NCI-H82 (cell line): ENCODE measurements at regions not wholly inside any gene's neighbourhood (a gene's known extent, or its start where the extent isn't known, plus 50 kb on each side); places are given as distances from the start of the nearest gene placed in this dataset.

Experiments
- DNase-seq: peaks from one replicate; lab custom pipeline; 2025; lab: John Stamatoyannopoulos, UW

DNA sequence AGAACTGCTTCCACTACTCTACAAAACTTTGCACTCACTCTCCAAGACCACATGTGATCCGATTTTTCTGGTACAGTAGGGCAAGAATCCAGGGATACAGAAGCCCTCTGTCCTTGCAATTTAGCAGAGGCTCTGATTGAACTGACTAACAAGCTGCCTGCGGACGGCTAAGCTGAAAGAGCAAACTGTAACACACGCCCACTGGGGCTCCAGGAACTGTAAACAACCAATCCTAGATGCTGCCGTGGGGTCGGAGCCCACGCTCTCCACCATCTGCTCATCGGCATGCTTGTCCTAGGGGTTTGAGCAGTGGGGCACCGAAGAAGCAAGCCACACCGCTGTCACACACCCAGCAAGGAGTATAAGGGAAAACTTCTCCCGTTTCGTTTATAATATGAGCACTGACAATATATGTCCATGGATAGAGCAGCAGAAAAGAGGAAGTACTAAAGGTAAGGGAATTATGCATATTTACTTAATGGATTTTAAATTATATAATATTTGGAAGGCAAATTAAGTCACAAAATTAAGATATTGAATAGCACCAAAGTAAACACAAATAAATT, 634.4 kb upstream of the POT1 start:
- peak; percentile 92 for DNase-seq

DNA sequence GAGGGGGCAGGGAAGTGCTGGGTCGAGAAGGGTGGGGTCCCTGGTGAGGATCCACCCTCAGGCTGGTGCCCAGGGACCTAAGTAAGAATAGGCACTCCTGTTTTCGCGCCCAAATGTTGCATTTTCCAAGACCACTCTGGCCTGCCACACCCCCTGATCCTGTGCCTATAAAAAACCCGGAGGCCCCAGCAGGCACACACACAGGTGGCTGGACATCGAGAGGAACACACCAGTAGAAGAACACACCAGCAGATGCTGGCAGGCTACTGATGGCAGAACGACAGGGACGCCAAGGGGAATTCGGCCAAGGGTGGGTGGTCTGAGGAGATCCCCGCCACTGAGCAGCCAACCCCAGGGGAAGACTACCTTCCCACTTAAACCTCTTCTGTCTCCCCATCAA, 633.9 kb upstream of the POT1 start:
- peak; percentile 72 for DNase-seq

DNA sequence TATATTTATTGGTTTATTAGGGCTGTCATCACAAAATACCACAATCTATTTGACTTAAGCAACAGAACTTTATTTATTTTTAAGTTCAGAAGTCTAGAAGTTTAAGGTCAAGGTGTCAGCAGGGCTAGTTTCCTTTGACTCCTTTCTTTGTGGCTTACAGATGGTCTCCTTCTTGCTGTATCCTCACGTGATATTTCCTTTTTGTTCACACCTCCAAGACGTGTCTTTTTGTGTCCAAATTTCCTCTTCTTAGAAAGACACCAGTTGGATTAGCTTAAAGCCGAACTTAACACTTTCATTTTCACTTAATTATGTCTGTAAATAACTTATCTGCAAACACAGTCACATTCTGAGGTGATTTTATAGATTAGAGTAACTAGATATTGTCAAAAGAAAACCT, 631.4 kb upstream of the POT1 start:
- no peak for DNase-seq

DNA sequence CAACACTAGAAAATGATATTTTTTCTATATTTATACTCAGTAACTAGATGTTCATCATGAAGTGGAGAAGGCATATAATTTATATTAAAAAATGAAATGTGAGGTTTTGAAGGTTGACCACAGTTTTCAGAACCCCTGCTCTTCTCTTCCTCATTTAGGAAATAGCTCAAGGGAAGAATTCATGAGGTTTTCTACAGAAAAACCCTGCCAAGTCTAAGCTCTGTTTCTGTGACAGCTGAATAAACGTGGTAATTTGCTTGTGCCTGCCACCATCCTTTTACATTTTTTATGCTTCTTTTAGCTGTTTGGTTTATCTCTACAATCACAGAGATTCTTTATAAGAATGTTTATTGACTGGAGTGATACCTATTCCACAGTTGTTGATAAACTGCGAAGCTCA, 630.3 kb upstream of the POT1 start:
- DNase-seq = no peak

DNA sequence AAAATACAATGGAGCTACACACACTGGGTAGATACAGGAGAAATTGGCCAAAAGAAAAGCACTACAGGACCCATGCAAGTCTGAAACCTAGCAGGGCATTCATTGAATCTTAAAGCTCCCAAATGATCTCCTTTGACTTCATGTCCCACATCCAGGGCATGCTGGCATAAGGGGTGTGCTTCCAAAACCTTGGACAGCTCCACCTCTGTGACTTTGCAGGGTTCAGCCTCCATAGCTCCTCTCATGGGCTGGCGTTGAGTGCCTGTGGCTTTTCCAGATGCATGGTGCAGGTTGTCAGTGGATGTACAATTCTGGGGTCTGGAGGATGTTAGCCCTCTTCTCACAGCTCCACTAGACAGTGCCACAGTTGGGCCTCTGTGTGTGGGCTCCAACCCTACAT, 626.3 kb upstream of the POT1 start:
- DNase-seq = no peak

DNA sequence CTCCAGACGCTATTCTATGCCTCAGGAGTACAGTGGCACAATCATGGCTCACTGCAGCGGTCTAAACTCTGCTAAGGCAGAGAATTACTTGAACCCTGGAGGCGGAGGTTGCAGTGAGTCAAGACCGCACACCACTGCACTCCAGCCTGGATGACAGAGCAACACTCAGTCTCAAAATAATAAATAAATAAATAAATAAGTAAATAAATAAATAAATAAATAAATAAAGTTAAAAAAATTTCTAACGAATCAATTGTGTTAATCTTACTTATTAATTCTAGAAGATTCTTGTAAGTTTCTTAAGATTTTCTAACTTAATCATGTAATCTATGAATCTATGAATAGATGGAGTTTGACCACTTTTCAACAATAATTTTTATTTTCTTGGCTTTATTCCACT, 621.4 kb upstream of the POT1 start:
- DNase-seq = no peak

DNA sequence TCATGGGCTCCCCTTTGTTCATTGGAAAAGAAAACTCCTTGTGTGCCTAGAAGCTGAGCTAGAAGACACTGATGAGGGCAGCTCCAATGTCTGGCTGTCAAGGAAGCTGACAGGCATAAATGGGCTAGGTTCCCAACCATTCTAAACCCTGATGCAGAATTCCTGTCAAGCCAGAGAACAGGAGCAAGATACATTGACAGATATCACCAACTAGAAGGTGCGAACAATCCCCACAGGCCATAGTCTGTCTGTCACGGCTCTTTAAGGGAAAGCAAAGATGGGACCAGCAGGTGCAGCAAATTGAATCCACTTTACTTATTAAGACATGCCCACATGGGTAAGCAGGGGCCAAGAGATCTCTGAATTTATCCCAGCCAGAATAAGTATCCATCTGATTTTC, 617.9 kb upstream of the POT1 start:
- peak; percentile 73 for DNase-seq

DNA sequence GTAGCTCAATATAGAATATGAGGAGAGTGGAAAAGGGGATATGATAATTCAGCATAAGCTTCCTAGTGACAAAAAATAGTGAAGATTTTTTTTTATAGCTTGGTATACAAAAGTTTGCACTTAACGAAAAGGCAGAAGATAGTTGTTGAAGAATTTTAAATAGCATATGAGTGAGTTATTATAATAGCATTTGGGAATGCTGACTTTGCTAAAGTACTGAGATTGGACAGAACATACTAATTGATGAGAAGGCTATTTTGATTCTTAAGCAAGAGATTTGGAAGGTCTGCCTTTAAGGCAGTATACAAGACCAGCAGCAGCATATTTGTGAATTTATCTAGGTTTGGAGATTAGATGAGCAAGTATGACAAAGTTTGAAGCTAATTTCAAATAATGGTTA, 600.9 kb upstream of the POT1 start:
- DNase-seq = no peak

DNA sequence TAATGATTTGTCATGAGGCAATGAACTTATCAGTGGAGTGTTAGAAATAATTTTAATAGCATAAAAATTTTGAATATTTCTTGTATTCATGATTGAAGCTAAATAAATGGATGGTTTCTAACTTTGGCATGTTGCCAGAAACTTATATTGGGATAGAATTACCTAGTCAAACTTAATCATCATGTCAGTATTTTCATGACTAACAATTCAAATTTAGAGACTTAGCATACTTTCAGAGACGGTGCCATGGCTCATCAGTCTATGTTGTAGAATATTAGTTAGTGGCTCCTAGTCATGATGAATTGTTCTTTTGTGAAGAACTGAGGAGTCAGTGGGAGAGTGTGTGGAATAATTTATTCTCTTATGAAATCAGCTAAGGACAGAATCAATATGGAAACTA, 599.6 kb upstream of the POT1 start:
- no peak for DNase-seq

DNA sequence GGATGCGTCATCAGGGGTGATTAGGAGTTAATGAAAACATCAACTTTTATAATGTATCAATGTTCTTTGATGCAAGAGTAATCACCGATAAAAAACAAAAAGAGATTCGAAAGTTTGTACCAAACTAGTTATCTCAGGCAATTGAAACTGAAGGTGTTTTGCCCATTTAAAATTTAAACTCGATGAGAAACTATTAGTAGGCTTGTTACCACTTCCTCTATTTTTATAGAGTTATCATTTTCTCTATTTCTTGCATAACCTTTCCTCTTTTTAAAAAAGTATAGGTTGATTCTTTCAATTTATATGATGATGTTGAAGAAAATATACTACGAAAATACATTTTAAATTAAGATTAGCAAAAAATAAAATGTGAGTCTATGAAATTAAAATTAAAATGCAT, 597.3 kb upstream of the POT1 start:
- DNase-seq = no peak

DNA sequence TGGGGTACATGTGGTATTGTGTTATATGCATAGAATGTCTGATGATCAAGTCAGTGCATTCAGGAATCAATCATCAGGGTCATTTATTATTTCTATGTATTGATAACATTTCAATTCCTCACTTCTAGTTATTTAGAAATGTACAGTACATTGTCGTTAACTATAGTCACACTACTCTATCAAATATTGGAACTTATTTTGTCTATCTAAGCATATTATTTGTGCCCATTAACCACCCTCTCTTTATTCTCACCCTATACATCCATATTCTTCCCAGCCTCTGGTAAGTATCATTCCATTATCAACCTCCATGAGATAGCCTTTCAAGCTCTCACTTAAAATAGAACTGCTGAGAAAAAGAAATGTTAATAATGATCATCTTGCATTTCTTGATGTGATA, 596.5 kb upstream of the POT1 start:
- no peak for DNase-seq

DNA sequence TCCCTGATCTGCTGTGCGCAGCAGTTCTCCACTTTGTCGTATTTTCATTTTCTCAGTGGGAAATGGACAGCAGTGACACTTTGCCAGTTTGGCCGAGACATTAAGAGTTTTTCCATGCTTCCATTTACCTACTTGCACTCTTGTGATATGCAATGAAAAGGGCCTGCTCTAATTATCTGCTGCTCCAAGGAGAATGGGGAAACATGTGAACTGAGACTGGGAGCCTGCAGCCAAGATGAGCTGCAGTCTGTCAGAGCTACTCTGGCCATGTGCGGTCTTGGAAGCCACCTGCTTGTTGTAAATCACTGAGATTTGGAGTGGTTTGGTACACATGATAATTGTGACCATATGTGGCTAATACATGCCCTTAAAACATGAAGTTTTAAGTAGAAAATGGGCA, 586.6 kb upstream of the POT1 start:
- DNase-seq = peak; percentile 64

DNA sequence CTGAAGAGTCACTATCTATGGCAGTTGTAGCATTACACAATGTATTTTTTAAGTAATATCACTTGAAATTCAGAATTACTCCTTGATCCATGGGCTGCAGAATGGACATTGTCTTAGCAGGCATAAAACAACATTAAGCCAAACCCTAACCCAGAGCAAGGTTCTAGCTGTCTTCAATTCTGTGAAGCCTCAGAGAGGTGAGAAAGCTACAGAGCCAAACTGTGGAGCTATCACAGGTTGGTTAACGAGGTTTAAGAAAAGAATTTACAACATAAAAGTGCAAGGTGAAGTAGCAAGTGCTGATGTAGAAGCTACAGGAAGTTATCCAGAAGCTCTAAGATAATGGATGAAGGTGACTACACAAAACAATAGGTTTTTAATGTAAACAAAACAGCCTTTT, 582.7 kb upstream of the POT1 start:
- no peak for DNase-seq

DNA sequence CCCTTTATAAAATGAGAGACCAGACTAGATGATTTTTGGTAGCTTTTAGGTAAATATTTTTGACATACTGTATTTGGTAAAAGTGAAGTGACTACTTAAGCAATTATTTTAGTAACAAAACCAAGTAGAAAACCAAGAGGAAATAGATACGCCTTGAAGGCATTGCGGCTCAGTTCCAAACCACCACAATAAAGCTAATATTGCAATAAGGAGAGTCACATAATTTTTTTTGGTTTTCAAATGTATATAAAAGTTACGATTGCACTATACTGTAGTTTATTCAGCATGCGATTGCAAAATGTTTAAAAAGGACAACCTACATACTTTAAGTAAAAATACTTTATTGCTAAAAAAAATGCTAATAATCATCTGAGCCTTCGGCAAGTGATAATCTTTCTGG, 581.7 kb upstream of the POT1 start:
- DNase-seq = no peak

DNA sequence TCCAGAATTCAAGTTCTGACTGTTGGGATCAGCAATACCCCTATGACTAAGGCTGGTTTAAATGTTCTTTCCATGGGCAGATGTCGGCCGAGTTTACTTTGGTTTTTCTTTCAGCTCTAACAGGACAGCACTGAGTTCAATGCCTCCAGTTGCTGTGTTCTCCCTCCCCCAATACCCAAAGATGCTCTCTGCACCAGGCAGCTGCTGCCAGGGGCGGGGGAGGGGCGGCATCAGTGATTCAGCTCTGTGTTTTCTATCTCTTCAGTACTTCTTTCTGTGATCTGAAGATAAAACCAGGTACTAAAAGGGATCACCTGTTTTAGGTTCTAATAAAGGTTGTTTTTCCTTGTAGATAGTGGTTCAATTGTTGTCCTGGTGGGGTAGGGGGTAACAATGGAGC, 576.7 kb upstream of the POT1 start:
- DNase-seq = no peak

DNA sequence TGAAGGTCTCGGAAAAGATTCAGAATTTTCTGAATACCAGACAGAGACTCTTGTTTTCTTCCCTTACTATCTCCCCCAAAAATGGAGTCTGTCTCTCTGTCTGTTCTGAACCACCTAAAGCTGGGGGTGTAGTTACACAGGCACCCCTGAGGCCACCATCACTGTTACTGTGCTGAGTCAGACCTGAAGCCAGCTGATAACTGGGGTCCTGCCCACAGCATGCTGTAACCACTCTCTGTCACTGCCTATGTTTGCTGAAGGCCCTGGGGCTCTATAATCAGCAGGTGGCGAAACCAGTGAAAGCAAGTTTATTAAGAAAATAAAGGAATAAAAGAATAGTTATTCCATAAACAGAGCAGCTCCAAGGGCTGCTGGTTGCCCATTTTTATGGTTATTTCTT, 575.2 kb upstream of the POT1 start:
- DNase-seq = no peak

DNA sequence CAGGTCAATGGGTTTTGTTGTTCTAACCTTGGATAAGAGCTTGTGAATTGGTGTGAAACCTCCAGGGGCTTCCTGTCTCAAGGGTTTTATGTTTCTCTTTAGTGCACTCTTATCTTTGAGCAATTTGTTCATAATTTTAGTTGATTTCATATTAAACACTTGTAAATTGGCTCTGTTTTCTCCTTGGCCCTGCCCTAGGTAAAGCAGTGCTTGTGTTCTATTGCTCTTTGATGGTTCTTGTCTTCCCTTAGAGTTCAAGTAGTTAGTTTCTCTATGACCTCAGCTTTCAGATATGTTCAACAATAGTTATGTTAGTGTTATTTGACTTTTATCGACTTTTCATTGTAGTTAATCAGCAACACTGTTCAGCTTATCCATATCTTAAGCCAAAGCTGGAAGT, 566.4 kb upstream of the POT1 start:
- DNase-seq = no peak

DNA sequence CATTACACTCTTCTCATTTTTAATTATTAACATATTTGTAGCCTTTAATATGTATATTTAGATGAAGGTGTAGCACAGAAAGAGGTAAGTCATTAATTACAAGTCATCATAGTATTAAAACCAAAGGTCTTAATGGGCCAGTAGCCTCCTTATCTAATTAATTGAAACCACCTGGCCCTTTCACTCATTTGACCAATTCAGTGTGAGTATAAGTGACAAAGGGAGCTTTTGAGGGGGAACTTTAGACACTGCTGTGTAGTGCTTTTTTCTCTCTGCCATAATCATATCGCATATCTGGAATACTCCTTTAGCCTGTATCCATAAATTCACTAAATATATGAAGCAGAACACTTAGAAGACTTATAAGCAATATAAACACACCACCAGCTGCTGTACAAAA, 562.9 kb upstream of the POT1 start:
- peak; percentile 90 for DNase-seq

DNA sequence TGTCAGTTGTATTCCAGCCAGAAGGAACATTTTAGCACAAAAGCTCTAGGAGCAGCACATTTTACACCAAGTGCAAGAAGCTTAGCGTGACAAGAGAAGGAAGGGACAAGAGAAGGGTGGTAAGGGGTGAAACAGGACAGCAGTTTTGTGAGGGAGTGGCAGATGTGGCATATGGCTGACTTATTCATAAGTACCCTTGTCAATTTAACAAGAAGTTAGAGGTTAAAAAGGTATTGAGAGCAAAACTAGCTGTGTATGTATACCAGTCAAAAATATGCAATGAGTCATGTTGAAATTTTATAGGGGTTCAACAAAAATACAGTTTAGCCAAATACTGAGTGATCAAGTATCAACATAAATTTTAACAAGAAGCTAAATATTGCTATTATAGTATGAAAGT, 561.5 kb upstream of the POT1 start:
- peak; percentile 80 for DNase-seq

DNA sequence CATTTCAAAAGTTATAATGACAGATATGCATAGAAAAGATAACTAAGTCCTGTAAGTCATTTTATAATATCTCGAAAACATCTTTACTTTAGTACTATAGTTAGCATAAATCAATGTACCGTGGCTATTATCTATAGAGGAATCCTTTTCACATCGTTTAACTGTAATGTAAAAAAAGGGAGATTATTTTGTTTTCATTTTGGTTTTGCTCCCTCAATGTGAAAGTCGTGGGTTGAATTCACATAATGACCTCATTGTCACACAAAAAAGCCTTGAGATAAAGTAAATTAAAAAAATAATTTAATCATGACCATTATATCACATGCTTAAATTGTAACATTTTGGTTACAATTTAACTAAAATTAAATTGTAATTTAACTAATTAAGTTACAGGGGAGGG, 560.5 kb upstream of the POT1 start:
- no peak for DNase-seq

DNA sequence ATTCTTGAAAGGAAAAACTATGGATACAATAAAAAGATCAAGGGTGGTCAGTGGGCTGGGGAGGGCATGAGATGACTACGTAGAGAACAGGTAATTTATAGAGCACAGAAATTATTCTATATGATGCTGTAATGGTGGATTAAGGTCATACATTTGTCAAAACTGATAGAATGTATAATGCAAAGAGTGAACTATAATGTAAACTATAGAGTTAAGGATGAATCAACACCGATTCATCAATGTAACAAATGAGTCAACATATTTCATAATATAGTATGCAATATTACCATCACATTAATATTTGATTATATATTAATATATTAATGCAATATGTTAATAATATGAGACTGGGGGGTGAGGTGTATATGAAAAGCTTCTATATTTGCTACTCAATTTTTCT, 555.6 kb upstream of the POT1 start:
- DNase-seq = no peak

DNA sequence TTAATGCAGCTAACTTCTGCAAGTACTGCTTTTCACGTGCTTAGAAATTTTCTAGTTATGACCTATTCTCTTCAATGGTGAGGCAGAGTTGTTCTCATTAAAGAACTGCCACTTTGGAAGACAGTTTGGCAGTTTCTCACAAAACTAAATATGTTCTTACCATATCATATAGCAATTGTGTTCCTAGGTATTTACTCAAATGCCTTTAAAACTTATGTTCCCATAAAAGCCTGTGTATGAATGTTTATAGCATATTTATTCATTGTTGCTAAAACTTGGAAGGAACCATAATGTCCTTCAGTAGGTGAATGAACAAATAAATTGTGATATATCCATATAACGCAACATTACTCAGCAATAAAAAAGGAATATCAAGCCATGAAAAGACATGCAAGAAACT, 555.1 kb upstream of the POT1 start:
- DNase-seq = no peak

DNA sequence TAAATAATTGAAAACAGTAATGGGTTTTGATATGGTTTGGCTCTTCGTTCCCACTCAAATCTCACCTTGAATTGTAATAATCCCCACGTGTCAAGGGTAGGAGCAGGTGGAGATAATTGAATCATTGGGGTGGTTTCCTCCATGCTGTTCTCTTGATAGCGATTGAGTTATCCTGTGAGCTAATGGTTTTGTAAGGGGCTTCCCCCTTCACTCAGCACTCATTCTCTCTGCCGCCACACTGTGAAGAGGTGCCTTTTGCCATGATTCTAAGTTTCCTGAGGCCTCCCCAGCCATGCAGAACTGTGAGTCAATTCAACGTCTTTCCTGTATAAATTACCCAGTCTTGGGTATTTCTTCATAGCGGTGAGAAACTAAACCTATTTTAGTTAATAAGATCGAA, 551.7 kb upstream of the POT1 start:
- no peak for DNase-seq

DNA sequence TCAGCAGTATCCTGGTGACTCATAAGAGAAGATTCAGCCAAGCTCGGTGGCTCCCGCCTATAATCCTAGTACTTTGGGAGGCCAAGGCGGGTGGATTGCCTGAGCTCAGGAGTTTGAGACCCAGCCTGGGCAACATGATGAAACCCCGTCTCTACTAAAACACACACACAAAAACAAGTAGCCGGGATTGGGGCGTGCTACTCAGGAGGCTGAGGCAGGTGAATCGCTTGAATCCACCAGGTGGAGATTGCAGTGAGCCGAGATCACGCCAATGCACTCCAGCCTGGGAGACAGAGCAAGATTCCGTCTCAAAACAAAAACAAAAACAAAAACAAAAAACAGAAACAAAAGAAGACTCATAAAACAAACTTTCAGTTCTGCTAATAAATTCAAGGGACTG, 551.1 kb upstream of the POT1 start:
- no peak for DNase-seq

DNA sequence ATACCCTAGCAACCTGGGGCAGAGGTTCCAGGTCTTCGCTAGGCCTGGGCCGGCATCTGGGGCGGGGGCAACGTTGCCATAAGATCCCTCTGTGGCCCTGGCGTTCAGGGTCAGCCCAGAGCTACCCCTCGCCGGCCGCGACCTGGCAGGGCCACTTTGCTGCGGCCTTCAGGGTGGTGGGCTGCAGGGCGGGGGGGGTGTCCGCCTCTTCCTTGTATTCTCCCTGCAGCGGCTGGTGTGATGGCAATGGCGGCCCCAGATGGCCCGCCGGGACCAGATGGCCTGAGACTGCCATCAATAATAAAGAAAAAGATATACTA, 539.2 kb upstream of the POT1 start:
- no peak for DNase-seq
